NCI-H1694 treated with DMSO at 0.1 percent for 48 hours (cell line): ENCODE measurements at regions not wholly inside any gene's neighbourhood (a gene's known extent, or its start where the extent isn't known, plus 50 kb on each side); places are given as distances from the start of the nearest gene placed in this dataset.

ENCODE experiments used
- DNase-seq: peaks from one replicate; lab custom pipeline; 2025; lab: John Stamatoyannopoulos, UW

DNA sequence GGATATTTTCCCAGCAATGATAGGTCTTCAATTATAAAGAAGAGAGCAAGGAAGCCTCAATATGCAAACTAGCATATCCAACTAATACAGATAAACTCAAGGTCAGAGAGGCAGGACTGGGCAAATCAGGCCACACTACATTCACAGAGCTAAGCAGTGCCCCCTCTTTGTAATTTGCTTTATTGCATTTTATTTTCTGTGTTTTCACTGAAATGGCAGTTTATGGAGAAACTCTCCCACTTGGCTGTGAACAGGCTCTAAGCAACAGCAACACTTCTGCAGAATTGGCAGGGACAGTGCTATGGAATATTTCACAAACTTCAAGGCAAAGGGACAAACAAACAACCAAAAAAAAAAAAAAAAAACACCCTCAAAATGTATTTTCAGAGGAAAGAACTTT lies 93.4 kb upstream of the SOD1 start:
- peak; percentile 61 for DNase-seq

GRCh38 chr21:31564439-31564838 lies 95.1 kb upstream of the SOD1 start:
- no peak for DNase-seq

DNA sequence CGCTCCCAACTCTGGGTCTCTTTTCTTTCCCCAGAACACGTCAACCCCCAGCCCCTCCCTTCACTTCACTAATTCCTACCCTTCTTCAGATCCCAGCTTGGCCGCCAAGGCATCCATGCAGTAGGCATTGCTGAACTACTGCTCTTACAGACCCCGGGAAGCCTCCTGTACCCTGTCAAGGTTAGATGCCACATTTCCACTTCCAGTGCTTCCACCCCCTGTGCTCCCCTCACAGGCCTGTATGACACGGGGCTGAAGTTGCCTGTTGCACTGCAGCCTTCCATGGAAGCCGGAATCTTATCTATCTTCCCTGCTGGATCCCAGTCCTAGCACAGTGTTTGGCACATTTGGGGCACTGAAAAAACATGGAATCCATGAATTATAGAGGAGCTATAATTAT lies 99.0 kb upstream of the SOD1 start:
- no peak for DNase-seq

DNA sequence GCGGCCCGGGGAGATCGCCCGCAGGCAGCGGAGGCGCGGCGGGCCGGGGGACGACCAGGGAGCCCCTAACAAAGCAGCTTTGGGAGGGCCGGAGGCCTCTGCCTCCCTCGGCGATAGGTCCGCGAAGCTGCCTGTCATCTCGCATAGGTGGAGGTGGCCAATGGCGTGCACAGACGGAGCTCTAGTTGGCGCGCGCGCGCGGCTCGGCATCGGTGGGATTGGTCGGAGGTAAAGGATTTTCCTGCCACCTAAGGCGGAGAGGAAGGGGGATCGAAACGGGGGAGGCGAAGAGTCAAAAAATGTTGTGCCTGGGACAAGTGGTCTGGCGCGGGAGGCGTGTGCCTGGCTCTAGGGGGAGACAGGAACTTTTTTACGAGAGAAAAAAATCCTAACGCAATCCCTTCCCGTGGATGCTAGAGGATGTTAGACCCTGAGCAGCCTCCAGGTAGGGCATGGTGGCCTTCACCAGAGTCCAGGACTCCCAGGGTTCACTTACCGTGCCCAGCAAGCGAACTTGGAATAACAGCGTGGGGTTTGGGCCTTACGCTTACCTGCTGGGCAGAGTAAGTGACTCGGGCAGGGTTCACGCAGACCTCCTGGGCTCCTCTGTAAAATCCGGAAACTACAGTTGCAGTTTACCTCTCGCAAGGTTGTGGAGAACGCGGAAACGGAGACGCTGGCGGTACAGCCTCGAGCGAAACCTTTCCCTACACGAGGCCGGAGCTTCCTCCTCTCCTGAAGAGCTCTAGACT lies 99.9 kb upstream of the SOD1 start:
- DNase-seq: peak; percentile 99

- peak; percentile 98 for DNase-seq
Observed at GRCh38 chr21:31558962-31559367, 100.5 kb upstream of the SOD1 start.

DNA sequence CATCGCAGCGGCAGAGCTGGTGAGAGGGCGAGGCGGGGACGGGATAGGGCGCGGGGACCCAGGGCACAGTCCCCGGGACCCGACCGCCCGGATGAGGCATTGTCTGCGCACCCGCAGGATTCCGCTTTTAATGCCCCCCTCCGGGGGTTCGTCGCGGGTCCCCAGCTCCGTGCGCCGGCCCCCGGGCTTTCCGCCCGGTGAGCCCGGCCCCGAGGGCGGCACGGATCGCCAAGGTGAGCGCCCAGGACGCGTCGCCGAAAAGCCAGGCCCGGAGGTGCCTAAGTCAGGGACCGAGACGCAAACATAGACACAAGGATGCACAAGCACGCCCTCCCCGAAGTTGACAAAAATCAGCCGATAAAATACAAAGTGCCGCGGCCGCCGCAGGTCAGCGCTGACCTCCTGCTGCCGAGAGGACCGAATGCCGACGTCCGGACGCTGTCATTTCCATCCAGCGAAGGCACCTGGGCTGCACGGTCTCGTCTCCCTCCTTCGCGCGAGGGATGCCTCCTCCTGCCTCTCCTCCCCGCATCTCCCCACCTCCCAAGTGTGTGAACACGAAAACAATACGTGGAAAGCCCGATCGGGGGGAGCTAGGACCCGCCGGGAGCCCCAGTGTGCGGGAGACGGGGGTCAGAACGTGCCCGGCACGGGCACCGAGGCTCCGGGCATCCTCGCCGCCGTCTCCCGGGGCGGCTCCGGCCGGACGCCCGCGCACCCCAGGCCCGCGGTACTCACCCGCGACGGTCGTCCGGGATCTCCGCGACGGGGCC lies 101.1 kb upstream of the SOD1 start:
- peak; percentile 77 for DNase-seq

DNA sequence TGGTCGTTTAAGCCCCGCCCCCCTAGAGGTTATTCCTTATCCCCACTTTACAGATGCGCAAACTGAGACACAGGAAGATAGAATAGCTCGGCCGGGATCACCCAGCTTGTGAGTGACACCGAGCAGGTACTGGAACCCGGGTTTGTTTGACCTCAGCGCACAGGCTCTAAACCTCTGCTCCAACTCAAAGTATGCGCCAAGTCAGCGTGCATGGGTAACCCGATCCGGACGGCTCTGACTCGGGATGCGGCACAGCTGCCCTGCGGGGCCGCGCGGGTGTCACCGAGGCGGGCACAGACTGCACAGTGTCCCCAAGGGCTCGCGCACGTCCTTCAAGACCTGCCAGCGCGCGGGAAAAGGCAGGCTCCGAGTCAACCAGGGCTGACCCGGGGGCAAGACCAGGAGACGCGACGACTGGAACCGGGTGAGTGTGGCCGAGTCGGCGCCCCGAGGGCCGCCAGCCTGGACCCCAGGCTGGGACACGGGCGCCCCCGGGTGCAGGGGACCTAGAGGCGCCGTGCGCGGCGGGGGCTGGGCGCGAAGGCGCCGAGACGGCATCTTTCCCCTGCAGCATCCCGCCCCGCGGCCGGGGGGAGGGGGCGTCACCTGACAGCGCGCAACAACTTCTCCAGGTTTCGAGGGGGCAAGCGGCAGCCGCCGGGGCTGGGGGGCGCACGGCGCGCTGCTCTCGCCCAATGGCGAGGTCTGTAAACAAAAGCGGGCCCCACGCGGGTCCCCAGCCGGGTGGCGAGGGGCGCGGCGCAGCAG lies 101.9 kb upstream of the SOD1 start:
- peak; percentile 39 for DNase-seq

DNA sequence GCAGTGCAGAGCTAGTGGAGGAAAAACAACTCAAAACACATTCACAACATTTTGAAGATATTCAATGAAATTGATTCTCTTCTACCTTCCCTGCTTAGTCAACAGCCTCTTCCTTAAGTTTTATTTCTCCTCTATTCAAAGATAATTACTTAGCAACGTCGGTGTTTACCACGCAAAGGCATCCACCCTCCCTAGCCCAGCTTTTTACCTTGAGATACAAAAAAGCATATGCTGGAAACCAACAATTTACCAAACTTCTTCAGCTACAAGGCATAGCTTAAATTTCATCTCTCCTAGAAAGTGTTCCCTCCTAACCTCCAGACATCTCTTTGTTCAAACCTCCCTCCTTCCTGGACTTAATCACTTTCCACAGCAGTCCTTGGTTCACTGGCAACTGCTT lies 102.8 kb upstream of the SOD1 start:
- no peak for DNase-seq

DNA sequence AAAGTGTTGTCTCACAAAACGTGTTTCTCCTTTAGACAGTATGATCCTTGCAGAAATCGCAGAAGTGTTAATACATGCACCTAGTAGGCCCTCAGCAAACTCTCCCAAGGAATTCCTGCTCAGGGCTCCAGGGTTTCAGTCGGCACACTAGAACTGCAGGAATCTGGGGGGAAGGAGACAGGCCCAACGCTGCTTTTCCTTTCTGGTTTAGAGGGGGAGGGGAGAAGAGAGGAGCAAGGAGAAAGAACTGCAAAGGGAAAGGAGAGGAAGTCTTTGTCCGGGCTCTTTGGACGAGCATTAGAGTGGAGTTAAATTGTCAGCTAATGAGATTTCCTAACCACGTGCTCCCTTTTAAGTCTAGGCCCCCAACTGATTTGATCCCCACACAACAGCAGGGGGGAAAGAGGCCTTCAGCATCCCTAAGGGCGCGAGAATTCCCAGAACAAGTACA lies 103.7 kb upstream of the SOD1 start:
- DNase-seq: no peak

GRCh38 chr21:31554511-31555022 lies 104.9 kb upstream of the SOD1 start:
- no peak for DNase-seq

- DNase-seq: no peak
Observed at GRCh38 chr21:31553926-31554325, 105.6 kb upstream of the SOD1 start.

DNA sequence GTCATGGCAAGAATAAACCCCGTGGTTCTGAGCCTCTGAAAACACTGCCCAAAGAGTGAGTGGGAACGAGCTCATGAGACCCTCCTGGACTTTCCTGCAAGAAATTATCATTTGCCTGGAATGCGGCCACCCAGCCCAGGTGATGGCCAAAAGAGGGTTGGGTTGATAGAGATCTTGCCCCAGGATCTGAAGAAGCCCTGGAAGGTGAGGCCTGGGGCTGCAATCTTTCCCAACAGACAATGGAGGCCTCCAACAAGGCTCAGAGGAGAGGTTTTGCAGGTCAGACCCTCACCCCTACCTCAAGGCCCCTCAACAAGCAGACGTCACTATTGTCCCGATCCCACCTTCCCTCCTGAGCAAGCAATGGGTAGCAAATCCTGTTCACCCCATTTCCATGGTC lies 106.0 kb upstream of the SOD1 start:
- no peak for DNase-seq

DNA sequence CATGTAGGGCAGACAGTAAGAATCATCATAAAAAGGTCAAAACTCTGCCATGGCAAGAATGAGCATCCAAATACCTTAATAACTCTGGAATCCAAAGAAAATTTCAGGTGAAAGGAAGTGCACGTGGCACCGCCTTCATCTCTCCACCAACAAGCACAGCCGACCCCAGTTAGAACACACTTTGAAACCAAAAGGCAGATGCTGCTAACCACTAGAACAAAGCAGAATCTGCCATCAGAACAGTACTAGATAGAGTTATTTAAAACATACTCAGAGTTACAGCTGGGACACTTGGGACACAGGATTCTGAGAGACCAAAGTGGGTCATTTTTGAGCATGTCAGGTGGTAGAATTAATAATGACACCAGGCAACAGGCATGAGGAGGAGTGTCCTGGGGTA lies 106.7 kb upstream of the SOD1 start:
- no peak for DNase-seq

DNA sequence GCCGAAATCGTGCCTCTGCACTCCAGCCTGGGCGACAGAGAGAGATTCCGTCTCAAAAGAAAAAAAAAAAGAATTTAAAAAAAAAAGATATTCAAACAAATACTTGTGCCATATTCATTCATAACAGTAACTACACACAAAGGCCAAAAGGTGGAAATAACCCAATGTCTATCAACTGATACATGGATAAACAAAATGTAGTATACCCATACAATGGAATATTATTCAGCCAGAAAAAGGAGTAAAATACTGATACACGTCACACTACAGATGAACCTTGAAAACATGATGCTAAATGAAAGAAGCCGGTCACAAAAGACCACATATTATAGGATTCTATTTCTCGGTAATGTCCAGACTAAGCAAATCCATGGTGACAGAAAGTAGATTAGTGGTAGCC lies 109.4 kb upstream of the SOD1 start:
- no peak for DNase-seq

GRCh38 chr21:31548688-31549087 lies 110.8 kb upstream of the SOD1 start:
- no peak for DNase-seq

- DNase-seq: no peak
Observed at GRCh38 chr21:31546443-31547170, 112.9 kb upstream of the SOD1 start.

DNA sequence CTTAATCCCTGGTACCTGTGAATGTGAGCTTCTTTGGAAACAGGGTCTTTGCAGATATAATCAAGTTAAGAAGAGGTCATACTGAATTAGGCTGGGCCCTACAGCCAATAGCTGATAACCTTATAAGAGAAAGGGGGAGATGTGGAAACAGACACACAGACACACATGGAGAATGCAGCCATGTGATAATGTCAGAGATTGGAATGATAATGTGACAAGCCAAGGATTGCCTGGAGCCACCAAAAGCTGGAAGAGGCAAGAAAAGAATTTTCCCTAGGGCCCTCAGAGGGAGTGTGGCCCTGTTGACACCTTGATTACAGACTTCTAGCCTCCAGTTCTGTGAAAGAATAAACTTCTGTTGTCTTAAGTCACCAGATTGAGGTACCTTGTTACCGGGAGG lies 114.5 kb upstream of the SOD1 start:
- no peak for DNase-seq

GRCh38 chr21:31543191-31543590 lies 116.3 kb upstream of the SOD1 start:
- no peak for DNase-seq

GRCh38 chr21:31538816-31539215 lies 120.7 kb upstream of the SOD1 start:
- DNase-seq: no peak

- DNase-seq: peak; percentile 30
Observed at GRCh38 chr21:31537872-31538576, 121.5 kb upstream of the SOD1 start.

DNA sequence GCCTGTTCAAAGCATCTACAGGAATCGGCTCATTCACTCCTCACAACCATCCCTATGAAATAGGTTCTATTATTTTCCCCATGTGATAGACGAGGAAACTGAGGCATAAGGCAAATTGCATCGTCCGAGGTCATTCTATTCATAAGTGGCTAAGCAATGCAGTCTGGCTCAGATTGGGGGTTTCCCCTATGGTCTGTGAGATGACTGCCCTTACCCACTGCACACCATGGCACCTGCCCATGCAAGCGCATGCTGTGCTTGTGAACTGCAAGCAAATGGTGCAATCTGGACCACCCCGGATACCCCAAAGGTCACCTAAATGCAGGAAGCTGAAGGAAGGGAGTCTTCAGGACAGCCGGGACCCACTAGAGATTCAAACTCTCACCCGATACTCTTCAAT lies 123.4 kb upstream of the SOD1 start:
- no peak for DNase-seq
